GM23248 (cell line): ENCODE measurements at regions not wholly inside any gene's neighbourhood (a gene's known extent, or its start where the extent isn't known, plus 50 kb on each side); places are given as distances from the start of the nearest gene placed in this dataset.

Source experiments
- EZH2 ChIP-seq: fragments of 200-600 bp; sonication (generic); IDR thresholded peaks from 2 replicates; pipeline ENCODE4 v1.6.1; 2018; ENCODE audit warnings: antibody characterized with exemption, mild to moderate bottlenecking; ENCODE audit not compliant: insufficient read depth, poor library complexity, severe bottlenecking
- EZH2phosphoT487 ChIP-seq: fragments of 200-600 bp; sonication (generic); IDR thresholded peaks from 2 replicates; pipeline ENCODE4 v1.6.1; 2018; ENCODE audit warnings: antibody characterized with exemption, moderate library complexity, mild to moderate bottlenecking, low read depth; ENCODE audit not compliant: insufficient read depth

GRCh38 chr1:194118086-194118485, 931.7 kb upstream of the B3GALT2 start:
- TF ChIP-seq EZH2, result no peak
- TF ChIP-seq EZH2phosphoT487, result no peak
